ENCODE measurements at regions not wholly inside any gene's neighbourhood (a gene's known extent, or its start where the extent isn't known, plus 50 kb on each side); places are given as distances from the start of the nearest gene placed in this dataset.

DNA sequence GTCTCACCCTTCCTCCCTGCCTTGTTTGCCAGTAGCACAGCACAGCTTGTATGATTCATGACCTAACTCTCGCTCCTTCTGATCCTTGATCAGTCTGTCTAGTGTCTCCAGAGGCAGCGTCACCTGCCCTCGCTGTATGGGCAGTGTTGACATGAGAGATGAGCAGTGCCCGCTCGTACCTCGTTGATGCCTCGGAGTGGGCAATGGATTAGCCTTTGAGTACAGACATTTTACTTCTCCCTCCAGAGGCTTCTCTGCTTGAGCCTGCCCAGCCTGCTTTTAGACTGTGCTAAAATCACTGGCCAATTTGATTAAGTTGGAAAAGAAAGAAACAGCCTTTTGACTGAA, 569.0 kb downstream of the NTRK3 start:
- Histone ChIP-seq H3K9ac (ENCODE audit: low read length) (peak overlapping the region; percentile 49), H3K27me3 (ENCODE audit: insufficient read depth, low read depth, low read length) (no peaks in the 10 kb centered on the region), H3K9me2 (ENCODE audit: insufficient read depth, low read length) (no peaks in the 10 kb centered on the region), H4K20me1 (ENCODE audit: insufficient read depth) (no peaks in the 10 kb centered on the region), H3K4me3 (ENCODE audit: low read length) (peak overlapping the region; percentile 8), H3F3A (ENCODE audit: insufficient read depth, low read length, poor library complexity, severe bottlenecking) (no peaks in the 10 kb centered on the region), H3K27ac (ENCODE audit: low read length) (peak overlapping the region; percentile 70), H3K79me2 (replicated peaks; ENCODE audit: insufficient read depth, low read length) (no peaks in the 10 kb centered on the region), H2AFZ (ENCODE audit: low read depth, low read length) (no peak overlapping the region), H3K9me3 (ENCODE audit: low read length) (no peaks in the 10 kb centered on the region), H3K36me3 (ENCODE audit: insufficient read depth, low read length) (no peaks in the 10 kb centered on the region), H3K4me2 (ENCODE audit: low read length) (no peak overlapping the region)
- TF ChIP-seq TAF1 (IDR thresholded peaks at IDR 0.05; ENCODE audit: low read depth), result no peak
- TF ChIP-seq REST (IDR thresholded peaks at IDR 0.05; ENCODE audit: borderline replicate concordance), result no peak
- TF ChIP-seq RAD21 (conservative IDR thresholded peaks at IDR 0.05), result no peak
- no peak for TF ChIP-seq POLR2AphosphoS5 (IDR thresholded peaks at IDR 0.05)
- no peak for TF ChIP-seq EZH2 (IDR thresholded peaks at IDR 0.05; ENCODE audit: borderline replicate concordance, insufficient read depth, low read length, poor library complexity, severe bottlenecking)
- TF ChIP-seq EP300 (conservative IDR thresholded peaks at IDR 0.05; ENCODE audit: poor library complexity, severe bottlenecking), result no peak
- TF ChIP-seq SMC3 (conservative IDR thresholded peaks at IDR 0.05; ENCODE audit: poor library complexity), result no peak
- TF ChIP-seq, protein P1, sequence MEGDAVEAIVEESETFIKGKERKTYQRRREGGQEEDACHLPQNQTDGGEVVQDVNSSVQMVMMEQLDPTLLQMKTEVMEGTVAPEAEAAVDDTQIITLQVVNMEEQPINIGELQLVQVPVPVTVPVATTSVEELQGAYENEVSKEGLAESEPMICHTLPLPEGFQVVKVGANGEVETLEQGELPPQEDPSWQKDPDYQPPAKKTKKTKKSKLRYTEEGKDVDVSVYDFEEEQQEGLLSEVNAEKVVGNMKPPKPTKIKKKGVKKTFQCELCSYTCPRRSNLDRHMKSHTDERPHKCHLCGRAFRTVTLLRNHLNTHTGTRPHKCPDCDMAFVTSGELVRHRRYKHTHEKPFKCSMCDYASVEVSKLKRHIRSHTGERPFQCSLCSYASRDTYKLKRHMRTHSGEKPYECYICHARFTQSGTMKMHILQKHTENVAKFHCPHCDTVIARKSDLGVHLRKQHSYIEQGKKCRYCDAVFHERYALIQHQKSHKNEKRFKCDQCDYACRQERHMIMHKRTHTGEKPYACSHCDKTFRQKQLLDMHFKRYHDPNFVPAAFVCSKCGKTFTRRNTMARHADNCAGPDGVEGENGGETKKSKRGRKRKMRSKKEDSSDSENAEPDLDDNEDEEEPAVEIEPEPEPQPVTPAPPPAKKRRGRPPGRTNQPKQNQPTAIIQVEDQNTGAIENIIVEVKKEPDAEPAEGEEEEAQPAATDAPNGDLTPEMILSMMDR (IDR thresholded peaks at IDR 0.05; ENCODE audit: poor library complexity, severe bottlenecking), result no peak
- TF ChIP-seq MXI1 (conservative IDR thresholded peaks at IDR 0.05; ENCODE audit: poor library complexity, severe bottlenecking), result no peak

DNA sequence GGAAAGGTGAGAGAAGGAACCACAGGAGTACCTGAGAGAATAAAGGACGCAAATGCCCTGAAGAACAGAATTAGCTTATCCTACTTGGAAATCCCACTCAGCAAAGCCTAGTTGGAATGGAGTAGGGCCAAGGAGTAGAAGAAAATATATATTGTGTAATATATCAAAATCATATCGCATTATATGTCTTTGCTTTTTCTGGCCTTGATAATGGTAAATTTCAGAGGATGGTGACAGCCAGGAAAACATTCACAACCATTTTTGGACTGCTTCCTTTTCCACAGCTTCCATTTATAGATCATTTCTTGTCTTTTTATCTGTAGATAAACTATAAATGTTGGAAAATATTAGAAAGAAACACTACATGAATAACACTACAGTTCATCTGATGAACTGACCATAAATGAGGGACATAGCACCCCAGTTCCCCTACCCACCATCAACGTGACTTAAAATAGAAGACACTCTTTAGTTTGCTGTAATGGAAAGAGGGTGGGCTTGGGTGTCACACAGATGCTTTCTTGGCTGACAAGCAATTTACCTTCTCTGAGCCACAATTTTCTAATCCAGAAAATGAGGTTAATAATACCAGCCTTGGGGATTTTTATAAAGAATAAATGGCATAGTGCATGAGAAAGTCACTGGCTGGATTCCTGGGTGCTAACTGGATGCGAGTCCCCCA, 569.6 kb downstream of the NTRK3 start:
- peak overlapping the region; percentile 49 for H3K9ac ChIP-seq (ENCODE audit: low read length)
- TF ChIP-seq EP300 (conservative IDR thresholded peaks at IDR 0.05; ENCODE audit: poor library complexity, severe bottlenecking) (peak; percentile 85), RAD21 (conservative IDR thresholded peaks at IDR 0.05) (peak; percentile 32), MXI1 (conservative IDR thresholded peaks at IDR 0.05; ENCODE audit: poor library complexity, severe bottlenecking) (no peak), TAF1 (IDR thresholded peaks at IDR 0.05; ENCODE audit: low read depth) (no peak), SMC3 (conservative IDR thresholded peaks at IDR 0.05; ENCODE audit: poor library complexity) (peak; percentile 31), REST (IDR thresholded peaks at IDR 0.05; ENCODE audit: borderline replicate concordance) (peak; percentile 43), EZH2 (IDR thresholded peaks at IDR 0.05; ENCODE audit: borderline replicate concordance, insufficient read depth, low read length, poor library complexity, severe bottlenecking) (no peak), POLR2AphosphoS5 (IDR thresholded peaks at IDR 0.05) (peak; percentile 69)
- TF ChIP-seq, protein P1 (IDR thresholded peaks at IDR 0.05; ENCODE audit: poor library complexity, severe bottlenecking), result no peak
- H3K9me2 ChIP-seq (ENCODE audit: insufficient read depth, low read length), result no peaks in the 10 kb centered on the region
- peak overlapping the region; percentile 70 for H3K27ac ChIP-seq (ENCODE audit: low read length)
- H2AFZ ChIP-seq (ENCODE audit: low read depth, low read length), result no peak overlapping the region
- no peaks in the 10 kb centered on the region for H3K9me3 ChIP-seq (ENCODE audit: low read length)
- no peak overlapping the region for H3K4me2 ChIP-seq (ENCODE audit: low read length)
- no peaks in the 10 kb centered on the region for H3F3A ChIP-seq (ENCODE audit: insufficient read depth, low read length, poor library complexity, severe bottlenecking)
- H3K36me3 ChIP-seq (ENCODE audit: insufficient read depth, low read length), result no peaks in the 10 kb centered on the region
- no peaks in the 10 kb centered on the region for H4K20me1 ChIP-seq (ENCODE audit: insufficient read depth)
- H3K4me3 ChIP-seq (ENCODE audit: low read length), result peak overlapping the region; percentile 8
- H3K79me2 ChIP-seq (replicated peaks; ENCODE audit: insufficient read depth, low read length), result no peaks in the 10 kb centered on the region
- H3K27me3 ChIP-seq (ENCODE audit: insufficient read depth, low read depth, low read length), result no peaks in the 10 kb centered on the region

Measured in neural cell (in vitro differentiated cells).